ENCODE measurements at regions not wholly inside any gene's neighbourhood (a gene's known extent, or its start where the extent isn't known, plus 50 kb on each side); places are given as distances from the start of the nearest gene placed in this dataset.
"Not testable (repeated sequence)": the region's sequence is repeated elsewhere in the genome, so short reads cannot be mapped to it uniquely, and the experiment has no call there.

DNA sequence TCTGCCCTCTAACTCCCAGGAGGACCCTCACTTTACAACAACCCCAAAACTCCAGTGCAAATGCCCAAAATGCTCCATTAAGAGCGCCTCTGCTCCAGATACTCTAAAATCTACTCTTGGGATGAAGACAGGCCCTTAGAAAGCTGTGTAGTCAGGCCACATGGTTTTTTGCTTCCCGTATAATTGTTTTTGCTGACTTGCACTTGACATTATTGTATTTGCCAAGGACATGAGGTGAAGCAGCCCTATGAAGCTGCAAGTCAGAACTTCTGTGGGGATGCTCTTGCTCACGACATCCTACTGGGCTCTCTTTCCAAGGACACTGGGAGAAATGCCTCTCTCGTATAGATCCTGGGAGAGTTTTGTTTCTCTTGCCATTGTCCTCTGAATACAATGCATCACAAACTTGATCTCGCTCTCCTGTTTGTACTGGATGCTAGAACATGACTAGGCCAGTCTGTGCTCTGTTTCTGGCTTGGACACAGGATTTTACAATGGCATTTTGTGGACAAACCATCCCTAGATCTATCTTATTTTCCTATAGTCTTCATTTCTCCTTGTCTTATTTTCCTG is 177.2 kb upstream of the DTNBP1 start:
- no peak for DNase-seq (ENCODE audit: low read depth in 2 of 2)

DNA sequence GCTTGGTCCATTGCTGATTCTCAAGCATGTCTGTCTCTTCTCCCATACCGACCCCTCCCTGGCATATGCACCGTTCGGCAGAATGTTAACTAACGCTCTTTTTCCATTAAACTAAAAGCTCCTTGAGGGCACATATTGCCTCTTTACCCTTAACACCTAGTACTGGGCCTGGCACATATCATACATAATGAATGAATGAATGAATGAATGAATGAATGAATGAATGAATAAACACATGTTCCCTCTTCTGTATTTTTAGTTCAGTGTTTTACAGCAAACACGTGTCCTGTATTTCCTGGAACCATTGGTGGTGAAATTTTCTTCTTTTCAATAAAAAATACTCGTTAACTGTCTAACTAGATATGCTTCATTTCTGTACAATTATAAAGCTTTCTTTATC is 174.4 kb upstream of the DTNBP1 start:
- DNase-seq (ENCODE audit: low read depth in 2 of 2), result no peak

DNA sequence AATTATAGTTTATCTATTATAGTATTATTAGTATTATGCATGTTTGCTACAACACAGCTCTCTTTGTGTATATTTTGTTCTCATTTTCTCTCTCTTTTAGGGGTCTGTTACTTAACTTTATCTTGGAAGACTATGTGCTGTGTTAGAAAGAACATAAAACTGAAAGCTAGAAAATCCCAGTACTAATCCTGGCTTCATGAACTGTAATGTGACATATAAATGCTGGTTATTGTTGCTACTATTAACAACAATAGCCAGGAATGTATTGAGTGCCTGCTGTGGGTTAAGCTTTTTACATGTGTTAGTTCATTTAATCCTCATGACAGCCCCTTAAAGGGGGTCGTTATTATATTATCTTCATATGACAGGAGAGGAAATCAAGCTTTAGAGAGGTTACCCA is 170.0 kb upstream of the DTNBP1 start:
- DNase-seq (ENCODE audit: low read depth in 2 of 2), result no peak

DNA sequence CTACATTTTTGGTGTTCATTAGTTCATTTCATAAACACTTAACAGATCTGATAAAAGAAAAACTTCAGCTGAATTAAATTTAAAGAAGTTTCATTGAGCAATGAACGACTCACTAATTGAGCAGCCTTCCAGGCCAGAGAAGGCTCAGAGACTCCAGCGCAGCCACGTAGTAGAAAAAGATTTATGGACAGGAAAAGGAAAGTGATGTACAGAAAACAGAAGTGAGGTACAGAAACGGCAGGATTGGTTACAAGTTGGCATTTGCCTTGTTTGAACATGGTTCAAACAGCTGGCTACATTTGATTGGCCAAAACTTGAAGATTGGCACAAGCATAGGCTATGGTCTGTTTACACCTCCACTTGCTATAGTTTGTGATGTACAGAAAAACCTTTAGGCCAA is 166.3 kb upstream of the DTNBP1 start:
- no peak for DNase-seq (ENCODE audit: low read depth in 2 of 2)

DNA sequence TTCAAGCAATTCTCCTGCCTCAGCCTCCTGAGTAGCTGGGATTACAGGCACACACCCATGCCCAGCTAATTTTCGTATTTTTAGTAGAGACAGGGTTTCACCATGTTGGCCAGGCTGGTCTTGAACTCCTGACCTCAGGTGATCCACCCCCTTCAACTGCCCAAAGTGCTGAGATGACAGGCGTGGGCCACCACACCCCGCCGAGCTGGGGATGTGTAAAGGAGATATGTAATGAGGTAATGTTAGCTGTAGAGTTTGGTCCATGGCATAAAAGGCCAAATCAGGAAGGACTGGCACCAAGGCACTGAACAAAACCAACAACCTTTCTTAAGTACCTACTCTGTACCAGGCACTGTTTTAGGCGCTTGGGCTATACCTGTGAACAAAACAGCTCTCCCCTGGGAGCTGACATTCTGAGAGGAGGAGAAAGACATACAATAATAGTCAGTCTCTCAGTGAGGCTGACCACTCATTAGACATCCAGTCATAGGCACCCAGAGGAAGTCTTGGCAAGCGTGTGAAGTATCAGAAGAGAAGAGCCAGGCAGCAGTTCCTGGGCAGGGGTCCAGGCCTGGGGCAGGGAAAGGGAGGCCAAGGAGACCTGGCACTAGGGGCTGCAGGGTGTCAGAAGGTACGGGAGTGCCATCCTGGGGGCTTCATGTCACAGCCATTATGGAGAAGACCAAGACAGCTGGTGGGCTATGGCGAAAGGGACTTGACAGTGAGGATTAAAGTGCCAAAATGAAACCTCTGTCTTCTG is 164.8 kb upstream of the DTNBP1 start:
- DNase-seq (ENCODE audit: low read depth in 2 of 2), result no peak

DNA sequence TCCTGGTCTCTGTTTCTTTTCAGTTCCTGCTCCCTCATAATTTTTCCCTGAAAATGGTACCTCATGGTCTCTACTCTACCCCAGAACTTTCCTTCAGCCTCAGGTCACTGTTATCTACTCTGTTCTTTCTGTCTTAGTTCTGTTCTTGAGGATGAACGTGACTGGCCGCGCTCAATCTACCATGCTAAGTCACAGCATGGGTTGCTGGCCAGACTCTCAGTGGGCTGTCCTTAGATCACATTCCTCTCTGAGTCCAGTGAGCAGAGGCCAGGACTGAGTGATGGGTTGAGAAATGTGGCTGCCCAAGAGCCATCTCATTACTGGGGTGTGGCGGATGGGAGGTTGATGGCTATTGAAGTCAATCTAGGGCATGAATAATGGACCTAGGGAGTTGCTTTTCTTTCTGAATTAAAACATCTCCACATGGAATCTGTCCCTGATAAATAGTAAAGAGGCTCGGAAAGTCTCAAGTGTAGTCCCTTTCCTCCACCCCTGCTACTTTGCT is 164.0 kb upstream of the DTNBP1 start:
- no peak for DNase-seq (ENCODE audit: low read depth in 2 of 2)

DNA sequence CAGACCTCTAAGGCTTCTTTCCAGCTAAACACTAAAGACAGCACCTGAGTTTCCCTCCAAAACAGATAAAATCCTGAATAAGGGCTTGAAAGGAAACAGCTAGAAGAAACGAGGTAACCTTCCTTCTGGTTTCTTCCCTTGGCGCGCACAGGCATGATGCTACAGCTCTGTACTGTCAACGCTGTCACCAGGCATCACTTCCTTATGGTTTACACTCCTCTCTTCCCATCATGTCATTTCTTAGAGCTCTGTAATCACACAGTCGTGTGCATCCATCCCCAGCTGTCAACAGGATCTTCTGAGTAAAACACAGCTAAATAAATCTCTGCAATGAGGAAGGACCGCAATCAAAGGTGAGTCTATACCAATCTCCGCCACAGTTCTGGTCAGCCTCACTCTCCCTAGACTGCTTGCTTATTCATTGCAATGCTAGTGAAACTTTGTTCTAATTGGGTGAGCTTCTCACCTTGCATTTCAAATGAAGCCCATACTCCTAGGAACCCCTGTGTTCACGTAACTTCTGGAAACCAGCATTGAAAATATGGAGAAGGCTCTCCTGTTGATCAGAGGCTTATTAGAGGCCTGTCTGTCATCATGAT is 162.6 kb upstream of the DTNBP1 start:
- DNase-seq (ENCODE audit: low read depth in 2 of 2), result no peak

DNA sequence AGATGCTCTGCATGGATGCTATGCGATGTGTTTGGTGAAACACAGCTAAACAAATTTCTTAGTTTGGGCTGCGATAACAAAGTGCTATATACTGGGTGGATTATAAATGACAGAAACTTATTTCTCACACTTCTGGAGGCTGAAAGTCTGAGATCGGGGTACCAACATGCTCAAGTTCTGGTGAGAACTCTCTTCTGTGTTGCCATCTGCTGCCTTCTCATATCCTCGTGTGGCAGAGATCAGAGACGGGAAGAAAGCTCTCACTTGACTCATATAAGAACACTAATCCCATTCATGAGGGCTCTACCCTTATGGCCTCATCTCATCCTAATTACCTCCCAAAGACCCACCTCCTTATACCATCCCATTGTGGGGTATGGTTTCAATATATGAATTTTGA is 162.0 kb upstream of the DTNBP1 start:
- no peak for DNase-seq (ENCODE audit: low read depth in 2 of 2)

DNA sequence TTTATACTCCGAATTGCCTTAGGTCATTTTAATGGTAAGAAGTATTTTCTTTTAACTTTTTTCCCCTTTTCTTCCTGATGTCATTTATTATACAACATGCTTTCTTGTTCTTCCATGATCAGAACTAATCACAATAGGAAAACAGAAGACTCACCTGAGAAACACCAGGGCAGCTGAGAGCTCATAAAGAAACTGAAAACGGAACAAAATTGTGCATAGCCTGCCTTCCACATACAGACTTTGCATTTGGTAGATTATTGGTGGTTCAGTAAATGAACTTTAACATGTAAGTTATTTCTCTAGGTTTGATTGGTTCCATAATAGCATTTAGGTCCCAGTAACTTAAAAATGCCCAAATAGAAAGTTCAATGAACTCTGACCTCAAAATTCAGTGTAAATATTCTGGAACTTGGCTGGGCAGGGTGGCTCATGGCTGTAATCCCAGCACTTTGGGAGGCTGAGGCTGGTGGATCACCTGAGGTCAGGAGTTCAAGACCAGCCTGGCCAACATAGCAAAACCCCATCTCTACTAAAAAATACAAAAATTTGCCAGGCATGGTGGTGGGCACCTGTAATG is 161.1 kb upstream of the DTNBP1 start:
- DNase-seq (ENCODE audit: low read depth in 2 of 2), result no peak

GRCh38 chr6:15822835-15823234 is 160.0 kb upstream of the DTNBP1 start:
- no peak for DNase-seq (ENCODE audit: low read depth in 2 of 2)

GRCh38 chr6:15819841-15820240 is 157.0 kb upstream of the DTNBP1 start:
- DNase-seq (ENCODE audit: low read depth in 2 of 2), result no peak

DNA sequence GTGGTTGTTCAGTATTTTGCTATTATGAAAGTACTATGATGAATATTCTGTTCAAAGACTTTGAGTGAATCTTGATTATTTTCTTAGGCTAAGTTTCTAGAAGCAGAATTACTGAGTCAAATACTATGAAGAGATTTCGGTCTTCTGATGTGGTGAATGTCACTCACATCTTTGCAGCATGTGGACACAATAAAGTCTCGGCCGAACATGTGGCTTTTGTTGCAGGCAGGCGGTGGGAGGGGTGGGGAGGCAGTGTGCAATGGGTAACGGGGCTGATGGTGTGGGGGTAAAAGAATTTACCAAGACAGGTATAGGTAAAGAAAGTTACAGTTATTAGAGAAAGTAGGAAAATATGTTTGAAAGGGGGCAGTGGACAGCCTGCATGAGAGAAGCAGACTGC is 156.4 kb upstream of the DTNBP1 start:
- DNase-seq (ENCODE audit: low read depth in 2 of 2), result no peak

DNA sequence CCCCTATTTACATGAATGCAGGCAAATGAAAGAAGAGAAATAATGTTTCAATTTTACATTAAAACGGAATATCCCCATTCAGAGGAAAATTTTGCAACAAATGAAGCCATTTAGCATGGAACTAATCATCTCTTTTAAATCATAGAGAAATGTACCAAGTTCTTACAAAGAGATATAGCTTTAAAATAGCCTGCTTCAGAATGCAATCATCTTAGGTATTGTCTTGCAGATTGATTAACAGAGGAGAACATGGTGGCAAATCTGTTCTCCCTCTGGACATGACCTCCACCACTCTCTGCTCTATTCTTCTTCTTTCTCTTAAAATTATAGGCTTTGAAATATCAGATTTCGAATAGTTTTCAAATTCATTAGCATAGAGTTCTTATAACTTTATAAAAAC is 155.7 kb upstream of the DTNBP1 start:
- DNase-seq (ENCODE audit: low read depth in 2 of 2), result no peak

- no peak for DNase-seq (ENCODE audit: low read depth in 2 of 2)
Observed at GRCh38 chr6:15818044-15818443, 155.2 kb upstream of the DTNBP1 start.

GRCh38 chr6:15817100-15817499 is 154.3 kb upstream of the DTNBP1 start:
- no peak for DNase-seq (ENCODE audit: low read depth in 2 of 2)

GRCh38 chr6:15816661-15817060 is 153.8 kb upstream of the DTNBP1 start:
- no peak for DNase-seq (ENCODE audit: low read depth in 2 of 2)

DNA sequence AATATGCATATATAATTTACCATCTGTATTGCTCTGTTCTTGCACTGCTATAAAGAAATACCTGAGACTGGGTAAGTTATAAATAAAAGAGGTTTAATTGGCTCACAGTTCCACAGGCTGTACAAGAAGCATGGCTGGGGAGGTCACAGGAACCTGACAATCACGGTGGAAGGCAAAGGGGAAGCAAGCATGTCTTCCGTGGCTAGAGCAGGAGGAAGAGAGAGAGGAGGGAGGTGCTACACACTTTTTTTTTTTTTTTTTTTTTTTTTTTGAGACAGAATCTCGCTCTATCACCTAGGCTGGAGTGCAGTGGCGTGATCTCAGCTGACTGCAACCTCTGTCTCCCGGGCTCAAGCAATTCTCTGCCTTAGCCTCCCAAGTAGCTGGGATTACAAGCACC is 150.9 kb upstream of the DTNBP1 start:
- DNase-seq (ENCODE audit: low read depth in 2 of 2), result not testable (repeated sequence)

DNA sequence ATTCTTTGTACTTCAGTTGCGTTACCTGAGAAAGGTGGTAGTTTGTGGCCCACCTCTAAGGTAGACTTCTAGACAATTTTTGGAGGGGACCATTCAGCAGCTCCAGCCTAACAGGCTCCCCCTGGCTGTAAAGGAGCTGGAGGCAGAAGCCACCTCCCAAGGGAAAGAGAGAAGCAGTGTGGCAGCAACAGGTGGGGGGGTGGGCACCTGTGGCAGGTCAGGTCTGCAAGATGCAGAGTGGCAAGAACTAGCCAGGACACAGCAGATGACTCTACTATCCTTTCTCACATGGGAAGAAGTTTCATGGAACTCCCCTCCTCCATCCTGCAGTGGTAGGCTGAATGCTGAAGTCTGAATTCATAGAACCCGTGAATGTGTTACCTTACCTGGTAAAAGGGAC is 148.3 kb upstream of the DTNBP1 start:
- no peak for DNase-seq (ENCODE audit: low read depth in 2 of 2)

DNA sequence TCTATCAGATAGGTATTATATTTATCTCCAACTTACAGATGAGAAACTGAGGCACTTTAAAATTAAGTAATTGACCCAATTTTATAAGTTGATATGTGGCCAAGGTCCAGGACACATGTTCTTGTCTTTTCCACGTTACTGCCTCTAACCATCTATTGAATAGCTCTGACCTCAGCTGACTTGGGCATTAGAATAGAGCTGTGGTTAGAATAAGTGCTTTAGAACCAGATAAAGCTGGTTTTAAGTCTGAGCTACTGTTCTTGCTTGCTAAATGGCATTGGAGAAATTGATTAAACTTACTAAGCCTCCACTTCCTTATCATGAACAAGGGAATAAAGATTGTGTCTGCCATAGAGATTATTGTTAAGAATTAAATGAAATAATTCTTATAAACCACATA is 147.8 kb upstream of the DTNBP1 start:
- no peak for DNase-seq (ENCODE audit: low read depth in 2 of 2)

GRCh38 chr6:15809367-15809766 is 146.5 kb upstream of the DTNBP1 start:
- no peak for DNase-seq (ENCODE audit: low read depth in 2 of 2)

DNA sequence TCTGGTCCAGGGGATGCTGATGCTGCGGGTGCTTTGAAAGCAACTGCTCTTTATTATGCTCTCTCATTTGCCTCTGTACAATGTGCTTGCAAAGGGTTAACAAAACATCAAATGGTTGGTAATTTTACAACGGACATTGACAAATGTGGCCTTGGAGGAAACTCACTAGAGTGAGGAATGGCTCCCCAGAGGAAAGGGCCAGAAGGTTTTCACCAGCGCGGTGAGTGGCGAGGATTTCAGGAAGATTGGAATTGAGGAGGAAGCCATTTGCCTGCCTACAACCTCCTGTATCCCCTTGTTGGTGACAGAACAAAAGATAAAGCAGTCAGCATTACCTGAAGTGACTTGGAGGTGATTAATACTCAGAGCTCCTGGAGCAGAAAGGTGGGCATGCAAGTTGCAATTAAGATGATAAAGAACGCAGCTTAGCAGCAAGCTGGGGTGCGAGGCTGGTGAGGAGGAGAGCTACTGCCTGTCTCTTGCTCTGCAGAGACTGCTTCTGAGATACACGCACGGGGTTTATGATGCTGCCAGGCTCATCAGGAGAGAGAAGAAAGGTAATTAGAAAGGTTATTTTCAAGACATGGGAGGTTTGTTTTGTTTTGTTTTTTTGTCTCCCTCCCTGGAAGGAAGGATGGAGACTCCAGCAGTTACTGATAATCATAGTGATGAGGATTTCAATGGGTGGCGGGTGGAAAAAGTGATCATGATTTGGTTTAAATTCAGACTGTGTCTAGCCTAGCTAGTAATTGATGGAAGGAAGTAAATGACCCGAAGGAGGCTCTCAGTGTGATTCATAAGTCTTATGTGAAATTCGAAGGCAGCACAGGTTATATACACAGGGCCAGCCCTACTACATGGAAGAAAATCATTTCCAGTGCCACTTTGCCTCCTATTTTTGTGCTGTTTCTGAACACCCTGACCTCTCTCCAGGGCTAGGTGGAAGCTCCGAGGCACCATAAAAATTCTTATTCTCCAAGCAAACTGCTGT is 141.6 kb upstream of the DTNBP1 start:
- DNase-seq (ENCODE audit: low read depth in 2 of 2), result no peak

- no peak for DNase-seq (ENCODE audit: low read depth in 2 of 2)
Observed at GRCh38 chr6:15802466-15802865, 139.6 kb upstream of the DTNBP1 start.

All from stimulated activated CD4-positive, alpha-beta T cell treated with anti-CD3 and anti-CD28 coated beads, Interleukin-12 subunit alpha, Interleukin-12 subunit beta, amount 100 ng/mL, for 24 hours (primary cell).